Vagina (tissue), 2 donors: ENCODE measurements at regions not wholly inside any gene's neighbourhood (a gene's known extent, or its start where the extent isn't known, plus 50 kb on each side); places are given as distances from the start of the nearest gene placed in this dataset.

ENCODE experiments used
- CTCF ChIP-seq, 3 experiments: fragments of 450-650 bp in 2 of 3; fragments of 200-600 bp in 1 of 3; sonication (generic) in 1 of 3; IDR thresholded peaks; one replicate each; pipeline ENCODE4 v1.5.1; 2017 to 2019; ENCODE audit warnings: antibody characterized with exemption in 3 of 3, mild to moderate bottlenecking in 2 of 3, moderate library complexity in 2 of 3
- POLR2A ChIP-seq, 2 donors: fragments of 450-650 bp; IDR thresholded peaks; one replicate each; pipeline ENCODE4 v1.6.1; 2017; ENCODE audit warnings: antibody characterized with exemption in 2 of 2, mild to moderate bottlenecking in 2 of 2, moderate library complexity in 2 of 2
- POLR2AphosphoS5 ChIP-seq, 2 donors: sonication (generic); formaldehyde crosslinking; IDR thresholded peaks; one replicate each; pipeline ENCODE4 v1.9.0; 2017; ENCODE audit warnings: antibody characterized with exemption in 2 of 2, mild to moderate bottlenecking in 2 of 2, low read depth in 1 of 2; ENCODE audit not compliant: insufficient read depth in 1 of 2

GRCh38 chr15:20367093-20367492 lies 174.5 kb downstream of the GOLGA6L6 start:
- TF ChIP-seq CTCF (IDR thresholded peaks at IDR 0.05) (no peak), POLR2A (IDR thresholded peaks at IDR 0.05) (no peak), POLR2AphosphoS5 (IDR thresholded peaks at IDR 0.05; ENCODE audit: insufficient read depth in 1 of 2, low read depth in 1 of 2) (no peak)
